SU-DHL-6 (cell line): ENCODE measurements at regions not wholly inside any gene's neighbourhood (a gene's known extent, or its start where the extent isn't known, plus 50 kb on each side); places are given as distances from the start of the nearest gene placed in this dataset.

Experiments used
- EZH2phosphoT487 ChIP-seq: fragments of 200-600 bp; sonication (generic), shearing (Covaris generic); conservative IDR thresholded peaks from 2 replicates; pipeline ENCODE4 v1.6.1; 2018; ENCODE audit warnings: mild to moderate bottlenecking, antibody characterized with exemption, low read length, moderate library complexity, mixed read lengths
- TF ChIP-seq, protein P1 (sequence below): fragments of 200-600 bp; sonication (generic); IDR thresholded peaks from one replicate; pipeline ENCODE4 v1.5.1; 2017; ENCODE audit warnings: antibody characterized with exemption, mild to moderate bottlenecking, low read length, moderate library complexity; ENCODE audit not compliant: insufficient read depth, poor library complexity, severe bottlenecking

DNA sequence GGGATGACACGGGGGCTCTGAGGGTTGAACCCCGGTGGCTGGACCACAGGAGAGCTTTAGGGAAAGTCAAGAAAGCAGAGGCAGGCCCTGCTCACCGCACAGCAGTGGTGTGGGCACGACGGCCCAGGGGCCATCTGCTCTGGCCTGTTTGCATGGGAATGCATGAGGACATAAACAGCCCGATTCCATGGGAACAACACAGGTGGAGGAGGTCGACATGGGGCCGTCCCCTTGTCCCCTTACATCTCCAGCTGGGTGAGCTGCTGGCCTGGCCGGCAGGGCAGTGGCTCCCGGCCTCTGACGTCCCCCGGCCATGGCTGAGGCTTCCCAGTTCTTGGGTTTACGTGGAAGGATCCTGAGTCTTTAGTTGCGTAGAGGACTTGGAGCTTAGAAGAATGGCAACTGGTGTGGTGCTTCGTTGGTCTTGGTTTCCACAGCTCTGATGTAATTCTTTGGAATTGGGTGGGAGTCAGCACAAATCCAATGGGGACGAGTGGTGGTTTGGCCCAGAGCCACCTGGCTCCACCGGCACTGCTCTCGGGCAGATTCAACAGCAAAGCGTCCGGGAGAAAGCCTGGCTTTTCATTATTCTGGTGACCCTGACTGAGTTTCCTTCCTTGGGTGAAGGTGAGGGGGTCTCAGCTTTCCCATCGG, 98.3 kb upstream of the HDAC4 start:
- TF ChIP-seq, protein P1, sequence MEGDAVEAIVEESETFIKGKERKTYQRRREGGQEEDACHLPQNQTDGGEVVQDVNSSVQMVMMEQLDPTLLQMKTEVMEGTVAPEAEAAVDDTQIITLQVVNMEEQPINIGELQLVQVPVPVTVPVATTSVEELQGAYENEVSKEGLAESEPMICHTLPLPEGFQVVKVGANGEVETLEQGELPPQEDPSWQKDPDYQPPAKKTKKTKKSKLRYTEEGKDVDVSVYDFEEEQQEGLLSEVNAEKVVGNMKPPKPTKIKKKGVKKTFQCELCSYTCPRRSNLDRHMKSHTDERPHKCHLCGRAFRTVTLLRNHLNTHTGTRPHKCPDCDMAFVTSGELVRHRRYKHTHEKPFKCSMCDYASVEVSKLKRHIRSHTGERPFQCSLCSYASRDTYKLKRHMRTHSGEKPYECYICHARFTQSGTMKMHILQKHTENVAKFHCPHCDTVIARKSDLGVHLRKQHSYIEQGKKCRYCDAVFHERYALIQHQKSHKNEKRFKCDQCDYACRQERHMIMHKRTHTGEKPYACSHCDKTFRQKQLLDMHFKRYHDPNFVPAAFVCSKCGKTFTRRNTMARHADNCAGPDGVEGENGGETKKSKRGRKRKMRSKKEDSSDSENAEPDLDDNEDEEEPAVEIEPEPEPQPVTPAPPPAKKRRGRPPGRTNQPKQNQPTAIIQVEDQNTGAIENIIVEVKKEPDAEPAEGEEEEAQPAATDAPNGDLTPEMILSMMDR: no peak
- TF ChIP-seq EZH2phosphoT487: no peak
